GM12872 (cell line): ENCODE measurements at regions not wholly inside any gene's neighbourhood (a gene's known extent, or its start where the extent isn't known, plus 50 kb on each side); places are given as distances from the start of the nearest gene placed in this dataset.

Source experiments
- TF ChIP-seq, protein P1 (sequence below): IDR thresholded peaks from 3 replicates; pipeline ENCODE4 v1.5.1; 2011; ENCODE audit warnings: low read depth, mild to moderate bottlenecking, low read length, moderate library complexity; ENCODE audit not compliant: insufficient read depth

DNA sequence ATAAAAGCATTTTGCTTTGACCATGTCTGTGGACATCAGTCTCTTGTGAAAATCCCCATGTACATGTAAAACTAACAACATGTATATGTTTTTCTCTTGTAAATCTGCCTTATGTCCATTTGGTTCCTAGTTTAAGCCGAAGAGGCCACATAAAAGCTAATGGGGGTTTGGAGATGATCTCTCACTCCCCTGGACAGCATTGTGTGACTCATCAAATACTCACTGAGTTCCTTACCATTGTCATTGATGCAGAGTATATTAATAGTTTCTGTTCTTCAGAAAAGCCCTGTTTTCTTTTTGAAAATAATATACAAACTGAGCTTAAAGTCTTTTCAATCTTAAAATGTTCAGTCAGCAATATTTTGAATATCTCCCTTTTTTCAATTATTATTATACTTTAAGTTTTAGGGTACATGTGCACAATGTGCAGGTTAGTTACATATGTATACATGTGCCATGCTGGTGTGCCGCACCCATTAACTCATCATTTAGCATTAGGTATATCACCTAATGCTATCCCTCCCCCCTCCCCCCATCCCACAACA lies 536.7 kb upstream of the HTR2A start:
- TF ChIP-seq, protein P1, sequence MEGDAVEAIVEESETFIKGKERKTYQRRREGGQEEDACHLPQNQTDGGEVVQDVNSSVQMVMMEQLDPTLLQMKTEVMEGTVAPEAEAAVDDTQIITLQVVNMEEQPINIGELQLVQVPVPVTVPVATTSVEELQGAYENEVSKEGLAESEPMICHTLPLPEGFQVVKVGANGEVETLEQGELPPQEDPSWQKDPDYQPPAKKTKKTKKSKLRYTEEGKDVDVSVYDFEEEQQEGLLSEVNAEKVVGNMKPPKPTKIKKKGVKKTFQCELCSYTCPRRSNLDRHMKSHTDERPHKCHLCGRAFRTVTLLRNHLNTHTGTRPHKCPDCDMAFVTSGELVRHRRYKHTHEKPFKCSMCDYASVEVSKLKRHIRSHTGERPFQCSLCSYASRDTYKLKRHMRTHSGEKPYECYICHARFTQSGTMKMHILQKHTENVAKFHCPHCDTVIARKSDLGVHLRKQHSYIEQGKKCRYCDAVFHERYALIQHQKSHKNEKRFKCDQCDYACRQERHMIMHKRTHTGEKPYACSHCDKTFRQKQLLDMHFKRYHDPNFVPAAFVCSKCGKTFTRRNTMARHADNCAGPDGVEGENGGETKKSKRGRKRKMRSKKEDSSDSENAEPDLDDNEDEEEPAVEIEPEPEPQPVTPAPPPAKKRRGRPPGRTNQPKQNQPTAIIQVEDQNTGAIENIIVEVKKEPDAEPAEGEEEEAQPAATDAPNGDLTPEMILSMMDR, result no peak

DNA sequence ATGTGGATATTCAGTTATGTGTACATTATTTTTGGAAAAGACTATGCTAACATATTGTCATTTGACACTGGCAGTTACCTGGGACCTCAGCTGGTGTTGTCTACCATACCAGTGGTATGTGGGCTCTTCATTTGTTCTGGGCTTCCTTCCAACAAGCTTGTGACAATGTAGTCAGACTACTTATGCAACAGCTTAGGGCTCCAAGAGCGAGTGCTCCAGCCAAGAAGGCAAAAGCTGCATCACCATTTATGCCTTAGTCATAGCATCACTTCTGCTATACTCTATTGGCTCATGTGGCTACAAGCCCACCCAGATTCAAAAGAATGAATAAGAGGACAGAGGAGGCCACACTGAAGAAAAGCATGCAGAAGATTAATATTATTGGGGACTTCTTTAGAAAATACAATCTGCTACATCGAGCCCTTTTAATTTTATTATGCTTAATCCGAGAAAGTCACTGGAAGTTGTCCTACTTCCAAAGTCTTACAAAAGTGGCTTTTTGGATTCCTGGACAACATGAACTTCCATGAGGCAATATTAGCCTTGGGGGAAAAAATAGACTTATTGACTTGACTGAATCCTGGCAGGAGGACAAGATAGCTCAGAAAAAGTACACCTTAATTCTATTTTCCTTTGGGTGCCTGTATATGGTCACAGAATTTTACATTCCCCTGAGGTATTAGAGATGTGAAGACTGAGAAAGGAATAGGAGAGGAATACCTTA lies 529.4 kb upstream of the HTR2A start:
- TF ChIP-seq, protein P1, result no peak

DNA sequence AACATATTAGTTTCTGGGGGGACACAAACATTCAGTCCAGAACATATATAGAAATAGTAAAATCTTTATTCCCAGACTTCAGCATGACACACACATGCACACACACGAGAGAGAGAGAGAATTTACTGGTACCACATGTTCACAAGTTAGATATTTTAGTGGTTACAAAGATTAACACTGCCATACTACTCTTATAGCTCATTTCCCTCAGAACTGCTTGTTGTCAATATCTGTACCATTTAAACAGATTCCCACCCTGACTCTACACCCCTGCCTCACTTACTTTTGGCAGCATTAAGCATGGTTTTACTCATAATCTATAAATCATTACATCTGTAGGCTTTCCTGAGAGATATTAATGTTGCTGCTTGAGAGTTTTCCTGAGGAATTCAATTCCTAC lies 524.7 kb upstream of the HTR2A start:
- TF ChIP-seq, protein P1, result no peak

DNA sequence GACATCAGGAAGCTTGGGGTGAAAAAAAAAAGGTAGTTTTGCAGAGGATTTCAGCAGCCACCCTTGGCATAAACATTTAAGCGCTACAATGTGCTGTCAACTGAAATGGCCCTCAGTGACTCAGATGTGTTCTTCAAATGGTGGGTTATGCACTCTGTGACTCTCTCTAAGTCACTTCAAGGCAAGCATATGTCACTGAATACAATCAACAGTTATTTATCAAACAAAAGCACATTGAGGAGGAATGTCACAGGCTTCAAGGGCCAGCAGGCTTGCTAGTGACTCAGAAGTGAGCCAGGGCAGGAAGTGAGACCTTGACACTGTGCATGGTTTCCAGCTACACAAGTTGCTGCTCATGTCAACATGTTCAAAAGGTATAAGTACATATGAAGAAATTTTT lies 523.7 kb upstream of the HTR2A start:
- TF ChIP-seq, protein P1, result no peak

DNA sequence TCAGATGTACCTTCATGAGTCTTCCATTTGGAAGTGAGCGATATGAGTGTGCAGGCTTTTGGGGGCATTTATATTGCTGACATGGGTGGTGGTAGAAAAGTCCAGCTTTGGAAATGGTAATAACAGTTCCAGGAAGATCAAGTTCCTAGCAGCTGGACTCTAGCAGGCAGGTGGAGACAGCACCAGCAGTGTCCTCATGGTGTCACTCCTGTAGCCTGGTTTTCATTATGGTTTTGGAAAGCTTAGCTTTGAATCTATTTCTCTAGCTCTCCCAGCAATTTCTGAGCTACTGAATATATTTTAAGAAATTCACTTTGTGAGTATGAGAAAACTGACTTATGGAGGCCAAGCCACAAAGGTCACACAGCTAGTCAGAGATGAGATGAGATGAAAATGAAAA lies 523.2 kb upstream of the HTR2A start:
- TF ChIP-seq, protein P1, result no peak

DNA sequence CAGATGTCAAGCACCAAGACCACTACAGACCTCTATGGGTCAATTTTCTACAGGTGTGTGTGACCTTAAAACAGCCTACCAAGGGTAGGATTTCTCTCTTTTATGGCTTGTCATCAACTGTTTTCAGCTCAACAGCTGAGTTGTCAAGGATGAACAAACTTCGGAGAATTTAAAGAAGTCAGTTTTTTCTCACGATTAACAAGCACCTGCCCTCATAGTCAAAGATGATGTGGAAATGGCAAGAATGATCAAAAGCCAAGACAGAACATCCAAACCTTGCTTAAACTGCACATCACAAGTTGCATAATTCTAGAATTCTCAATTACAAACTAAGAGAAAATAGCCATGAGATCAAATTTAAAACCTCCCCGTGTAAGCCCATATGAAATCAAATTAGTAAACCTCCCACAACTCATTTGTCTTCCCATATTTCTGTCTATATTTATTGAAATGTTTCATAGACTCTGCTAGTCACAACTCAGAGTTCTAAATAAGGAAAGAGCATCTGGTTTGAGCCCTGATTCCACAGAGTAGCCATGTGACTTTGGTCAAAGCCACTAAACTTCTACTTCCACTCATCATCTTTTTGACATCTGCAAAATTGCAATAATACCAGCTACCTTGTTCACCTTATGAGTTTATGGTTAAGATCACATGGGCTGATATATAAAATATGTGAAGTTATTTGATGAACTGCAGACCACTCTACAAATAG lies 521.5 kb upstream of the HTR2A start:
- TF ChIP-seq, protein P1, result no peak

DNA sequence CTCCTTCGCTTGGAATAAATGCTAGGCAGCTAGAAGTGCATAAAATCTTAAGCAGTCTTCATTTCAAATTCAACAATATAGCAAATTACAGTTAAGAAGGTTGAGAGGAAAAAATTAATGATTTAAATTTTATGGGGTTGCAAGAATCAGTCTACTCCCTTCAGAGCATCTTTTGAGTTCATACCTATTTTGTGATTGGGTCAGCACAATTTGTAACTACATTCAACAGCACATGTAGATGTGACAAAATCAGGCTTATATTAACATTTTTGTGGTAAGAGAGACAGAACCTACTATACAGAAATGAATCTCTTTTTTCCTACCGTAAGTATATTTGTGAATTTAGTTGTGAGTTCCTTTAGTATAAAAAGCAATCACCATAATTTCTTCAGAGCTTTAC lies 520.6 kb upstream of the HTR2A start:
- TF ChIP-seq, protein P1, result no peak
